Renal cortical epithelial cell (primary cell): ENCODE measurements at regions not wholly inside any gene's neighbourhood (a gene's known extent, or its start where the extent isn't known, plus 50 kb on each side); places are given as distances from the start of the nearest gene placed in this dataset.
"Not testable (repeated sequence)": the region's sequence is repeated elsewhere in the genome, so short reads cannot be mapped to it uniquely, and the experiment has no call there.

Source experiments
- DNase-seq: peaks from one replicate; pipeline ENCODE4 v3.0.0-alpha.2; 2011; ENCODE audit warnings: low read depth

DNA sequence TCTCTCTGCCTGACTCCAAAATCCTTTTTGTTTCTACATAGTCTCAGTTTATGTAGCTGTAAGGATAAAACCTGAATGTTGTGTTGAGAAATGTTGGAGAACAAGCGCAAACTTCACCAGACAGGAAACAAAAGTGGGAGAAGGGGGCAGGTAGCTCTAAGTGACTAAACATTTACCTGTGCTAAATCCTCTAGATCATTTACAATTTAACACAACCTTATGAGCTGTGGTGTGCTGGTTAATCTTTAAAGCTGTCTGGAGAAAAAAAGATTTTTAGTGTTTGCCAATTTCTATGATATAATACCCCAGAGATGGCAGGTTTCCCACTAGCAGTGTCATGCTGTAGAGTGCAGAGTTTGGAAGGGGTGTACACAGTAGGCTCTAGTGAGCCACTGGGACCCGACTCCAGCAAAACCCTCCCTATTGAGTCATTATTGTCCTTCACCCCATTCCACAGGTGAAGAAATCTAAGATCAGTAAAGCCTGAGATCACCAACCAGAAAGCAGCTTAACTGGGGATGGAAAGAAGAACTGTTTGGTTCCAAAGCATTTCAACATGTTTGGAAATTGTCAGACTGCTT is 992.0 kb downstream of the DCDC2C start:
- no peak for DNase-seq

DNA sequence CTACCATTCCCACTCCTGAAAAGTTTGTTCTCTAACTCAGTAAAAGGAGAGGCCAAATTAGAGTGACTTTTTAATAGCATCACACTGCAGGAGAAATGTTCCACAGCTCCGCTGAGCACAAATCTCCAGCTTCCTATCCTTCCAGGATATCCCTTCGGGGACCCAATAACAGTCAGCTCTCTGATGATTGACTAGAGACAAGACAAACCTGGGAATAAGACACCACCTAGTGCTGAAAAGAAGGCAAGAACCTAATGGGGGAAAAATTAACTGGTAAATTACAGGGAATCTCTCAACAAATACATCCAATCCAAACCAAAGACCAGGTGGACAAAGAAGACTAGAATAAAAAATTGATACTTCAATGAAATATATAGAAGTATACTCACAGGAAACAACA is 977.1 kb upstream of the SOX11 start:
- DNase-seq, result no peak

DNA sequence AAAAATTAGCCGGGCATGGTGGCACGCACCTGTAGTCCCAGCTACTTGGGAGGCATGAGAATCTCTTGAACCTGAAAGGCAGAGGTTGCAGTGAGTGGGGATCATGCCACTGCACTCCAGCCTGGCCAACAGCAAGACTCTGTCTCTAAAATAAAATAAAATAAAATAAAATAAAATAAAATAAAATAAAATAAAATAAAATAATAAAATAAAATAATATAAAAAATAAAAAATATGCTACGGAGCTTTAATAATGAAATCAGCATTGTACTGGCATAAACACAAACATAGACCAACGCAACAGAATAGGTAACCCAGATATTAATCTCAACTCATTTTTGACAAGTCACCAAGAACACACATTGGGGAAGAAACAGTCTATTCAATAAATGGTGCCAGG is 973.4 kb upstream of the SOX11 start:
- DNase-seq, result no peak

DNA sequence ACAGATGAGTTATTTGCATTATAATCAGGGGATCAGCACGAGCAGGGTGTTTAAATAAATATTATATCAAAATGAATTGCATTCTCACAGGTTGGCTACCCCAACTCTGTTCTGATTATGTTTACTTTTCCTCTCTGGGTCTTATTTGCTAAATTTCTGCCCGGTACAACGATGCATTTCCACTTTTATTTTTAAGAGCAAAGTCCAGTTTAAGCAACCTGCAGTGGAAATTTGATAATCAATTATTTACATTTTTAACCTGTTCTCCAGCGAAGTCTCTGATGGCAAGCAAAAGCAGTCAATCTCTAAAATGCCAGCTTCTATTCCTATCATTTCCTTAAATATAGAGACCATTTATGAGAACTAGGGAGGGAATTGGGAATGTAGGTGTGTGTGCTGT is 966.6 kb upstream of the SOX11 start:
- DNase-seq, result no peak

DNA sequence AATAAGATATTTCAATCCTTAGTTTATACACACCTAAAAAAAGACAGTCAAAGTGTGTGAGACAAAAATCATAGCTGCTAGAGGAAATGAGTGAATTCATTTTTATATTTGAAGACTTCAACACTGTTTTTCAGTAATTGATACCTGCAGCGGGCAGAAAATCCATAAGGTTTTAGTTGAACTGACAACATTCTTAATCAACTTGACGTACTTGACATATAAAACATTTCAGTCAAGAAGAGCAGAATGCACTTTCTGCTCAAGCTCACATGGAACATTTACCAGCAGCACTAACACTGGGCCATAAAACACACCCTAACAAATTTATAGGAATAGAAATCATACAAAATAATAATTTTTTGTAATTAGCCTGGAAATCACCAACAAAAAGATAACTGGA is 959.6 kb upstream of the SOX11 start:
- DNase-seq, result no peak

DNA sequence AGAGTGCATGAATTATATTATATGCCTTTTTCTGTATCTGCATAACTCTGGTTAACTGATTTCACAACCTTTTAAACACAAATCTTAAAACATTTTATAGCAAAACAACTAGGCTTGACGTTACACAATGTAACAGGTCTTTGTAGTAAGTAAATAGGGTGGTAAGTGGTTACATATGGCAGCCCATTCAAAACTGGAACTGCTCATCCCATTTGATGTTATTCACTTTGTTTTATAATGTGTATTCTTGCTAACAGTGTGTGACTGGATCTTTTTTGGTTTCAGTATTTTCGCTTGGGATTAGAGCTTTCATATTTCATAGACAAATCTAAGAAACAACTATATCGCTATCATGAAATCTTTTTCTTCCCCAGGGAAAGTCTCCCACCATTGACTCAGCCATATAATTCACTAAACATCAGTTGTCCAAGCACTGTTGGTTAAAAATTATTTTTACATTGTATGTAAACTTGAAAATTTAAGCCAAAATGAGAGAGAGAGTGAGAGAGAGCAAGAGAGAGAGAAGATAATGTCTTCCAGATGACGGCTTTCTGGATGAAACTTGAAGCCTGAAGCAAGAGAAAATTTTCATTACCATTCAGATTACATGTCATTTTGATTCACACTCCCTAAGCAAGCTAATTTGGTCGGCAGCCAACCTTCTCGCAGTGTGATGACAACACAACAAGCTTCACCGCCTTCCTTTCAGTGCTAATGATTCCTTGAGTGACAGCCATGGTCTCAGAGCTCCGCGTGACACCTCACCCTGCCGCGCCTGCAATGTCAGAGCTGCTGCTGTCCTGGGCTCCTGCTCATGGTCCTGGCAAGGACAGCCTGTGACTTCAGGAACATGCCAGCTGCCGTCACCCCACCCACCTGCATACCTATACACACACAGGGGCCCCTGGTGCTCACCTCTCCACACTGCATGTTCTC is 946.9 kb upstream of the SOX11 start:
- DNase-seq, result no peak

DNA sequence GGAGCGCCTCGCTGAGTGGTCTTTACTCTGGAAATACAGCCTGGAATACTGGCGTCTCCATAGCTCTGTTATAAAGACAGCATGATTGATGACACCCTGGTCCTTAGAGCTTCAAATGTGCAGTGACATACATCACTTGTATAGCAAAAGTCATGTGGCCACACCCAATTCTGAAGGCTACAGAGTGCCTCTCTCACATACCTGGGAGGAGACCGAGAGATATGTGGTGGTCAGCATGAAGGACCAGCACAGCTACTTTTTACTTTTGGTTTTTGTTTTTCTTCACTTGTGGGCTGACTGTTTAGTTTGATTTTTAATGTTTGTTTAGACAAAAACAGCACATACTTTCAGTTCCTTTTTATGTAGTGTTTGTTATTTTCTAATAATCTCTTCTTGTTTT is 938.5 kb upstream of the SOX11 start:
- no peak for DNase-seq

DNA sequence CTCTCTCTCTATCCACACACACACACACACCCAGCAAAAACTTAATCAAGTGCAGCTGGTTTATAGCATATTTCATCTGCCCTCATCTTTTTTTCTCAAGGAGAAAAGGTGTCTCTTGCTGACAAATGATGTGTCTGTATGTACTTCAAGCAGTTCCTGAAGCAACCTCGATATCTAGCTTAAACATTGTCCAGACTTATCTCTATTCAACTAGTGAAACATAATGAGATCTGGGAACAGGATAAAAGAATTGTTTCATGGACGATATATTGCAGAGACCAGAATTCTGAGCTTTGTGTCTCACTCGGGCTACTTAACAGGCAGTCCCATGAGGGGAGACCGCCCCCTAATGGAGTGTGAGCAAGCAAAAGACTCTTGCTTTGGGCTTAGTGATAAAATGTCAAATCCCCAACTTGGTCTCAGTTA is 929.2 kb upstream of the SOX11 start:
- DNase-seq, result no peak

DNA sequence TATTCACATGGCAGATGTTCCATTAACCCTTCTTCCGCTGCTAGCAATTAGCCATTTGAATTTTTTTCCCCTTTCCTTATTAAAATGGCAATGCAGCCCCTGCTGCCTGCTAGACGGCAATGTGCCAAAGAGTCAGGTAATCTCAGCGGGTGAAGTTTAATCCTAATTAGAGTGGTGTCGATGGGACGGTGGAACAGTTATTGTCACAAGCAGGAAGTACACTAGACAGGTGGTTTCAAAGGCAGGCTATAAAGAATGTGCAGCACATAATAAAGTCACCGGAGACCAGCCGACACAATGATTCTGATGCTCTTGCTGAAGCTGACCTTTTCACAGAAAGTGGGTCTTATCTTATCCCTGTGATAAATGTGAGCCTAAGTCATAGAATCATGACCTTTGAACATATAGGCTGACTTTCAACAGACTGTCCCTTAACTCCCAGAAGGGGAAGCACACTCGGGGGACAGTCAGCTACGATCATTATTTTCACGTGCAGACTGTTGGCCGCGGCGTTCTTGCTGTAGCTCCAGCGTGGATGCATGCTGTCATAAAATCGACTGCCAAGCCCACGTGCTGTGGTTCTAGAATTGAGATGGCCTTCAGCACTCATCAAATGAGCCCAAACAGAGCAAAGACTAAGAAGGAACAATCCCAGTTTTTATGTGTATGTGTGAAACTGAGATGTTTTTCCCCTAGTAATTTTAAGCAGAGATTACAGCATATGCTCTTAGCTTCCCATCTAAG is 926.2 kb upstream of the SOX11 start:
- no peak for DNase-seq

DNA sequence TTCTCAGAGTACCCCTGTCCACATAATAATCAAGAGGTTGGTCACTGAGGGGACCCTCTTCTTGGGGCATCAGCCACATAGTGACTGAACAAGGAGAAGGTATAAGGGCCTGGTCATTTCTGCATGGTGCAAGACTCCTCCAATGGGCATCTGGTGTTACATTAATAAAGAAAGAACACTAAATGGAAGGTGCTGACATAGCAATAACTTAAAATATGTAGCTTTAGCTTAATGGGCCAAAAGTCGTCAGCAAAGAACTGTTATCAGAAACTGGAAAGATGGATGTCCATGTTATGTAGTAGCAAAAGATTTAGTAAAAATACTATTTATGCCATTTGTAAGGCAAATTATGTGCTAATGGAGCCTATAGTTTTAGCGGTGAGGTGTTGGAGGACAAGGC is 916.5 kb upstream of the SOX11 start:
- no peak for DNase-seq

DNA sequence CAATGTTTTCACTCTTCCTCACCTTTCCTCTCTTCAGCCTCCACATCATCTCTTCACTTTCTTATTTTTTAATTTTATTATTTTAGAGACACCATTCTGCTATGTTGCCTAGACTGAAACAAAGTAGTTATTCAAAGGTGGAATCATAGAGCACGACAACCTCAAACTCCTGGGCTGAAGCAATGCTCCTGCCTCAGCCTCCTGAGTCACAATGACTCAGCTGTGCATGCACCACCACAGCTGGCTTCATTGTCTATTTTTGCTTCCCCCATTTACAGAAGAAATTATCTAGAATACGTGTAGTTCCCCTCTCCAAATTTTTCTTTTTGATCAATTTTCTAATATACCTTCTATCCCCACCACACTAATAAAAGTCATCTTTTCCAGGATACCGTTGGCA is 911.5 kb upstream of the SOX11 start:
- no peak for DNase-seq

DNA sequence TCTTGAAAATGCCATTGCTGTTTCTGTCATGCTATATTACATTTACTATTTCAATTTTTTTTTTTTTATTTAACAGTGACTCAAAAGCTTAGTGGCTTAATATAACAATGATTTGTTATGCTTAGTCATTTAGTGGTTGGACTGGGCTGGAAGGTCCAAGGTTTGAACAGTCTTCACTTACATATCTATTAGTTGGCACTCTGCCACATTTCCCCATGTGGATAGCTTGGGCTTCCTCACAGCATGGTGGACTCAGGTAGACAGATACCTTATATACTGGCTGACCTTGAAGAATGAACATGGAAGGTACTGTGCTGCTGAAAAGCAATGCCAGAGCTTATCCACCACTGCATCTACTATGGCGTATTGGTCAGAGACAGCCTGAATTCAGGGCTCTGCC is 909.5 kb upstream of the SOX11 start:
- DNase-seq, result no peak

DNA sequence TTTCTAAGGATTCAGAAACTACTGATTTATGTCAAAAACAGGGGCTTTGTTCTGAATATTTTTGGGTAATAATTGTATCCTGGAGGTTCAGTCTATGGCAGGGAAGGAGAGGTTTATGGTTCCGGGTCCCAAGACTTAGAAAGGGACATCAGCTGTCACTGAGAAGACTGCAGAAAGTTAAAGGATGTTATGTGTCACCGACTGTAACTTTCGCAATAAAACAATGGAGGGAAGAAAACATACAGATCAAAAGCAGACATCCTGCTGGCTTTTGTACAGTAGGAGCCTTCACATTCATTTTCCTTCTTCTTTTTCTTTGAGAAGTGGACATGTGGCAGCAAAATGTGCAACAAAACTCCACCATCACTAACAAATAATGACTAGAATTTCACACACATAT is 900.7 kb upstream of the SOX11 start:
- no peak for DNase-seq

DNA sequence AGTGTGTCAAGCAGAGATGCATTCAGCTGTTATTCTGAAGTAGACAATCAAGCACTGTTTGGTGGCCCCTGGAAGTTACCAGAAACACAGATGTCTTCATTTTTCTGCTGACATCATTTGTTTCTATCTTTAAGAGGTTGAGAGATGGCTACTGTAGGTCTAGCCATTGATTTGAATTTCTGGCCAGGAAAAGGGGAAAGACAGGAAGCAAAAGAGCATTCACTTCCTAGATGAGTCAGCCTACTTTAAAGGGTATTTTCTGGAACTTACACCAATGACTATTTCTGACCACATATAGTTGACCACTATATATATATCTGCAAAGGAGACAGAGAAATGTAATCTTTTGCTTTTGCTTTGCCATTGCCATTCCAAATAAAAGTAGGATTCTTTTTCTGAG is 900.1 kb upstream of the SOX11 start:
- DNase-seq, result no peak

DNA sequence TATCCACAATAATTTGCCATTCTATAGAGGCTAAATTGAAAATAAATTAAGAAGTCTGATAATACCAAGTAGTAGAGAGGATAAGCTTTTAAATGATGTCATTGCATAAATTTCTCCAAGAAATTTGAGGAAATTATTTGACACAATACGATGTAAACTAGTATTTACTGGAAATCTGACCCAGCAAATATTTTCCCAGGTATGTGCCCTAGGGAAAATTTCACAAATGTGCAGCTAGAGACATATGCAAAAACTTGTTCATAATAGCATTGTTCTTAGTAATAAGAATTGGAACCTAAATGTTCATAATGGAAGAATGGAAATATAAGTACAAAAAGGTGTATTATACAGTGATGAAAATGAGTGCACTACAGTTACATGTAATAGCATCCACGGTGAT is 888.8 kb upstream of the SOX11 start:
- no peak for DNase-seq

DNA sequence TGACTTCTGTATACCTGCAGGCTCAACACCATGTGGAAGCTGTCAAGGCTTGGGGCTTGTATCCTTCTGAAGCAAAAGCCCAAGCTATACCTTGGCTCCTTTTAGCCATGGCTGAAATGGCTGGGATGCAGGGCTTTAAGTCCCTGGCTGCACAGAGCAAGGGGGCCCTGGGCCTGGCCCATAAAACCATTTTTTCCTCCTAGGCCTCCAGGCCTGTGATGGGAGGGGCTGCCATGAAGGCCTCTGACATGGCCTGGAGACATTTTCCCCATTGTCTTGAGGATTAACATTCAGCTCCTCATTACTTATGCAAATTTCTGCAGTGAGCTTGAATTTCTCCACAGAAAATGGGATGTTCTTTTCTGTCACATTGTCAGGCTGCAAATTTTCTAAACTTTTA is 878.0 kb upstream of the SOX11 start:
- not testable (repeated sequence) for DNase-seq

DNA sequence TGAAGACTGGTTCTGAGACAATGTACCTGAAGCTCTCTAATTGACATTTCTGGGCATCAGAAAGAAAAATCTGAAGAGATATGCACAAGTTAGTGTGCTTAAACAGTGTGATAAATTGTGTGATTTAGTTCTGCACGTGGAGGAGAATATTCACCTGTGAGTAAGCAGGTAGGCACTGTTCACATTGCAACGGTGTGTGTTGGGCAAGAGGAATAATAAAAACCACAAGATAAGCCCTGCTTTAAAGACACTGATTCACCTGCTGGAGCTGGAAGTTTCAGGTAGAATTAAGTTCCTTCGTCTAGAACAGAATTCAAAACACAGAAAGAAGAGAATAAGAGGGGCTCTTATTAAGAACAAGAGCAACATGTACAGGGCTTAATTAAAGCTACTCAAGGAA is 864.3 kb upstream of the SOX11 start:
- no peak for DNase-seq

DNA sequence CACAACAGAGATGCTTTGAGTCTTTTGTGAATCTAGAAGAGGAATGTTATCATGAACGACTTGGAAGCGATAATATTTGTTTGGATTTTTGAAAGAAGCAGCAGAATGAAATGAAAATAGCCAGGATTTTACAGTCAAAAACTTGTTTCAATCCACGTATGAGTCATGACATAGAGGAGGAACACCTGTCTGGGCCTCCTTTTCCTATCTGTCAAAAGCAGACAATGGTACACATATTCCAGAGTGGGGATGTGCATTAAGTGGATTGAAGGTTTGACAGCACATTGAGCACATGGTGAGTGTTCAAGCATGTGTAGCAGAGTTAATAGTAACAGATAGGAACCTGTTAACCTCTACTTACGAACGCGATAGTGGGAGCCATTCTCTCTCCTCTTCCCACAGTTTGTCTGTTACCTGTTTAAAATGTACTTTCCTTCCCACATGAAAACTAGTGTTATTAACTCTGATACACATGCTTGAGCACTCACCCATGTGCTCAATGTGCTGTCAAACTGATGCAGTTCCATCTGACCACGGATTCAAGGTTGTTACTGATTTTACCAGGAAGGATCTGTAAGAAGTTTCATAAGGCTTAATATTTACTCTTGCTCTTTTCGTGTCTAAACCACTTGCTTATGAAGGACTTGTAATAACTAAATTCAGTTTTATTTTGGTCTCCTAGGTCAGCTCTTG is 863.4 kb upstream of the SOX11 start:
- DNase-seq, result no peak

DNA sequence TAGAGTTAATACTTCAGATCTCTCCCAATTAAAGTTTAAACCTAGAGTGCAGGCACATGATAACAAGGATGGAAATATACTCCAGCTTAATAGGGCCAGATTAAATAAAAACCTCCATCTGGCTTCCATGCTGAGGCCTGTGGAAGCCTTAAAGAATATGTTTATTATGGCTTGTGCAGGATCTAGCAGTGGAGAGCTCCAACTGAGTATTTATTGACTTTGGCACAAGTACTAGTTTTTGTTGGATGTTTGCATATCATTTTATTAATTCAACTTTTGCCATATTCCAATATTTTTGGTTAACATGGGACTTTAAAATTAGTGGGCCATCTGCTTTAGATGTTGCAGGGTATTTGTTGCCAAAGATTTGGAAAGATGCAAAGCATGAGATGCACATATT is 860.4 kb upstream of the SOX11 start:
- no peak for DNase-seq

DNA sequence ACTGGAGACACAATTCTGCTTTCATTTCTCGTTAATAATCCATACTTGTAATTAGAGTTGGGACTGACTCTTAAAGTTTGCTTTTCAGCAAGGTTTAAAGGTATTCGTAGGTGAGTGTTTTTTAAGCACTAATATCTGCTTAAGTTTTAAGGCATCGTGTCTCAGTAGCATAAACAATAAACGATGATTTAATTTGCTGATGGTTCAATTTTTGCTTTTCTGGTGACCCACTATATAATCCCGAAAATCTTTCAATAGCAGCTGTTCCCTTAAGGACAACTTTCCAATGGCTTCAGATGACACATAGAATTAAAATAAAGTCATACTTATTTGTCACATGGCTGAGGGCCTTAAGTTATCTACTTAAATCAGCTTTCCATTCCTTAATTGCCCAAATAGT is 859.5 kb upstream of the SOX11 start:
- DNase-seq, result no peak

DNA sequence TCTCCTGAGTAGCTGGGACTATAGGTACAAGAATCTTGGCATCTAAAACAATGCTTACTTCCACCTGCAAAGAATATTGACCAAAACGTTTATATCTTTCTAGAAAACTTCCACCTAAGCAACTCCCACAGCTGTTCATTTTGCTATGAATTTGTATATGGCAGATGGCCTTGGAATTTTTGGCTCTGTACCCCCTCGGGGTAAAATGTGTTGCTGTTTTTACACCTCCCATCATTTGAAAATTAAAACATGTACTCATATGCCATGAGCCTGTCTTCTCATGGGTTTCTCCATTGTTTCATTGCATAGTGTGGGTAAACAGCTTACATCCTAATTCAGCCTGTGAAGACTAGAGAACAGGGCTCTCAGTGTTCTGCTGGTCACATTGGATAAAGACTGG is 853.6 kb upstream of the SOX11 start:
- DNase-seq, result no peak

DNA sequence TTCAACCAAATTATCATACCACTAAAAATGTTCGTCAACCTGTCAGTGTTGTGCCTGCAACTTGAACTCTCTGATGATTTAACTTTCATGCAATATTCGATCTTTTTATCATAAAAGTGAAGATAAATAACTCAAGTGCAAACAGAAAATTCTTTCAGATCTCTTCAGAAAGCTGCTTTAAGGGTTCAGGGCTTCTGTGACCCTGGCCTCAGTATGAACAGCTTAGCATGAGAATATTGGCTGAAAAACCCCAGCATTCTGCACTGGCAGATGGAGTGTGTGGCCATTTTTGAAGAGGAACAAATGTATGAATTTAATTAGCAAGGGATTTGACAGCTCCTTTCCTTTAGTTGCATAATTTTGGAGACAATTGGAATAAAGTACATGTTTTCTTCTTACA is 851.4 kb upstream of the SOX11 start:
- no peak for DNase-seq
